GM12864 (cell line): ENCODE measurements at regions not wholly inside any gene's neighbourhood (a gene's known extent, or its start where the extent isn't known, plus 50 kb on each side); places are given as distances from the start of the nearest gene placed in this dataset.

ENCODE experiments used
- DNase-seq: peaks from one replicate; pipeline ENCODE4 v3.0.0-alpha.2; 2011; ENCODE audit warnings: low read depth
- H3K4me3 ChIP-seq: 2 replicates; pipeline ENCODE4 v1.5.1; 2011; ENCODE audit warnings: mild to moderate bottlenecking, low read depth, low read length, control low read depth
- CTCF ChIP-seq: IDR thresholded peaks from 2 replicates; pipeline ENCODE4 v1.5.1; 2011; ENCODE audit warnings: low read depth, mild to moderate bottlenecking, moderate library complexity, low read length, control low read depth, inconsistent platforms; ENCODE audit errors: missing control alignments

GRCh38 chr4:83851261-83852084 lies 315.6 kb downstream of the GPAT3 start:
- H3K4me3 ChIP-seq: no peak overlapping the region
- TF ChIP-seq CTCF: no peak
- no peak for DNase-seq

GRCh38 chr4:83850435-83850834 lies 314.5 kb downstream of the GPAT3 start:
- H3K4me3 ChIP-seq: no peak overlapping the region
- no peak for DNase-seq
- TF ChIP-seq CTCF: no peak

DNA sequence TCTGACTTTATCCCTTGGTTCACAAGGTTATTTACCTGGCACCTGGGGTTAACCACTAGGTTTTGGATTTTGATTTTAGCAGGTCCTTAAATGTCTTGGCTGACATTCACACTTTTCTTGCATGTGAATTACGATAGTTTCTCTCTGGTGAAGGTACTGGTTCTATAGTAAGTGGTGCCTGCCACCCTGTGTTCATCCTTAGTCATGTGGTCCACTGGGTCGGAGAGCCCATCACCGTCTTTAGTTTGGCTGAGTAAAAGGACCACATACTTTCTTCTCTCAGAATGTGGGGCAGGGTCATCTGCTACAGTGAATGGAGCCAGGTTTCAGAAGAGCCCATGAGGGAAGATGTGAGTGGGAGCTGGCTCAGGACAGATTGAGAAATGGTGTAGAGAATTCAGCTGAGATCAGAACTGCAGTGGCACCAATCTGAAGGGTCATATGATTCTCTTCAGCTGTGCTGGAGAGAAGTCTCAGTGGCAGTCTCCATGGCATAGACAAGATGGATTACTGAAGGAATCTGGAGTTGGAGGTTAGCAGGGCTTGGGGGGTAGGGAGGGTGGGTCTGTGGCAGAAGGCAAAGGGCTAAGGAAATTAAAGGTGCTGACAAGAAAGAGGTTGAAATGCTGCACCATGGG lies 310.4 kb downstream of the GPAT3 start:
- H3K4me3 ChIP-seq: no peak overlapping the region
- no peak for TF ChIP-seq CTCF
- DNase-seq: no peak

- H3K4me3 ChIP-seq: no peak overlapping the region
- no peak for DNase-seq
- no peak for TF ChIP-seq CTCF
These were observed 303.7 kb downstream of the GPAT3 start for GRCh38 chr4:83839615-83840014.

DNA sequence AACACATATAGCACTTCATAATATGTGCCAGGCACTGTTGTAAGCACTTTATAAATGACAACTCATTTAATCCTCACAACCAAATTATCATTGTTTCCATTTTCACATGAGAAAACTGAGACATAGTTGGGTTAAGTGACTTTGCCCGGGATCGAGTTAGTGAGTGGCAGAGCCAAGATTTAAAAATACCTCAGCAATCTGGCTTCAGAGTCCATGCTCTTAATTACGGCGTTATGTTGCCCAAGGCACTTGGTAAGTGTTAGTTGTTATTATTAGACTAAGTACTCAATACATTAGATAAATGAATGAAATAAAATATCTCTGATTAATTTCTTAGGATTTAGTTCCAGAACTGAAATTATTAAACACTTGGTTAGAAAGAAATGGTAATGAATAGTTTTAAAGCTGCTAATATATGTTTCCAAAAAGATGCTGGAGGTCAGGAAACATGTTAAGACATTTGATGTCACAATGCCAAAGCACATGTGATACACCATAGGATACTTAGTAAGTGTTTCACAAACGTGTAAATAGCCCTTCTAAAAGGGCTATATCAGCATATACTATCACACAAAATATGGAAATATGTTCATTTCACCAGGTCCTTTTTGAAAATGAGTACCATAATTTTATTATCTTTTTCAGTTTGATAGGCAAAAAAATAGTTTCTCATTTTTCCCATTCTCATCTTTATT lies 301.9 kb downstream of the GPAT3 start:
- TF ChIP-seq CTCF: no peak
- no peak overlapping the region for H3K4me3 ChIP-seq
- DNase-seq: no peak

DNA sequence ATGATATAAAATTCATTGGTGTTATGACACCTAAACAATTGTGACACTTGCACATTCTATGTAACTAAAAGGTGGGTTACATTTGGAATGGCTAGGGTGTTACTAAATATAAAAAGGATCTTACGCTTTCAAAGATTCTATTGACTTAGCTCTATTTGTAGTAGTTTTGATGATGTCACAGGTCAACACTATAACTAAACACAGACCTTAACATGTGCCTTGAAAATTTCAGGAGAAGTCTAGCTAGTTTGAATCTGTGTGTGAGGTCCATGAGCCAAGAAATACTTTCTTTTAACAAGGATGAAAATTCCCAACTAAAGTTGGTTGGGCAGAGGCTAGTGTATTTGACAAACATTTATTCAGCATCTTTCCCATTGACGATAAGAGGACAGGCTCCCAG lies 298.0 kb downstream of the GPAT3 start:
- DNase-seq: no peak
- no peak overlapping the region for H3K4me3 ChIP-seq
- TF ChIP-seq CTCF: no peak
